GM18873 (cell line): ENCODE measurements at regions not wholly inside any gene's neighbourhood (a gene's known extent, or its start where the extent isn't known, plus 50 kb on each side); places are given as distances from the start of the nearest gene placed in this dataset.

Source experiments
- ATAC-seq: cut with Tn5 transposase; IDR thresholded peaks from one replicate; pipeline ENCODE4 v1.9.1; 2021; ENCODE audit warnings: mild to moderate bottlenecking, moderate library complexity, moderate number of reproducible peaks; ENCODE audit not compliant: unreplicated experiment, low FRiP score

DNA sequence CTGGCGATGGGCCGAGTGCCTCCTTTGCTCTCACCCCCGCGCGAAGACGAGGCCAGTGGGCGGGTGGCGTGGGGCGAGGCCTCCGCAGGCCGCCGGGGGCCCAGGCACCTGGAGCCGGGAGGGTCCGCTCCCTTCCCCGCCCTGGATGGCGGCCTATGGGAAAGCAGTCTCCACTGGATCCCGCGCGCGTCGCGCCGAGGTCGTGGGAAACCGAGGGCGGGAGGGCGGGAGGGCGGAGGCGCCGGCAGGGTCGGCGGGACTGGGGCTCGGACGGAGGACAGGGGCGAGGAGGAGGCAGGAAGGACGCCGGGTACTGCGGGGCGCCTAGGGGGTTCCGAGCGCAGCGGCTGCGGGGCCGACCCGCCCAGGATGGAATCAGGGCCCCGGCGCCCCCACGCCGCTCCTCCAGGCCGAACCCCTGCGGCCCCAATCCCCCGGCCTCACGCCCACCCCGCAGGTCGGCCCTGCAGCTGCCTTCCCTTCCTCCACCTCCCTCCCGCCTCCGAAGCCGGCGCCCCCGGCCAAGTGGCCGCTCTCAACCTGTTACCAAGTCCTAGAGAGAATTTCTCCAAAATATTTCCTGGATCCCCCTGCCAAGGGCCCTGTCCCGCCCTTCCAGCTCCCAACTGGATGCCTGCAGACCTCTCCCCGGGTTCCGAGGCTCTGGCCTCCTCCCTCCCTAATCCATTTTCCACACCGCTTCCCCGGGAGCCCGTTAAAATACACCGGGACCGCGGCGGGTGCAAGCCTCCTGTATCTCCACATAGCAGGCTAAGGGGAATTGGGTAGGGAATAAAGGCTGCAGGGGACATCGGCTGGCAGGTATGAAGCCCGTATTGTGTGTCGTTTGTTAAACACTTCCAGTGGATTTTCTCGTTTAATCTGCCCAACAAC lies 146.3 kb downstream of the ERCC6L2 start:
- no peak for ATAC-seq

DNA sequence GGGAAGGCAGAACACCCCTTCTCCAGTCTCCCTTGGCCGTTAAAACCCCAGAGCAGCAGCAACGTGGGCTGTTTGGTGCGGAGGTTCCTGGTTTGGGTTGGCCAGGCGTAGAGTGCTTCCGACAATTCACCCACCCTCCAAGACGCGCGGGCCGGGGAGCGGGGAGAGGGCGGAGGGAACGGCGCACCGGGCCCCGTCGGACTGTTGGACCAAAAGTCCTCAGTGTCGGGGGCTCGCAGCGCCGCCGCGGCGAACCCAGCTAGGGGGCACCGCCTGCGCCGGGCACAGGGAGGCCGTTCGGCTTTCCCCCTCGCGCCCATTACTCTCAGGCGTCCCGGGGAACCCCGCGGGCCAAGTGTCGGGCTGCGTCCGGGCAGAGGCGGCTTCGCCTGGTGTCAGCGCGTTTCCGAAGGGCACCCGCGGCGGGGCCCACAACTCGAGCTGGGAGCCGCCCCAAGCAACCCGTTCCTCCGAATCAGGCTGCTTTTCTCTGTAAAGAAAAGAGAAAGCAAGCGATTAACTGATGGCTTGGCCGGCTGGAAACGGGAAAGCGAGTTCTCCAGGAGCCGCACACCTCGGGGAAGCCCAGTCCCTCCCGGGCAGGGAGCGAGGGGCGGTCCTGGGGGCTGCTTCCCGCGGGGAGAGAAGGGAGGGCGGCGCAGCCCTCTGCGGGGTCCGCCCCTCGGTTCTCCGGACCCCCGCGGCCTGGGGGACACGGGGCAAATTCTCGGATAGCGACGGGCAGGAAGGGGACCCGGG lies 145.5 kb downstream of the ERCC6L2 start:
- ATAC-seq, result no peak

DNA sequence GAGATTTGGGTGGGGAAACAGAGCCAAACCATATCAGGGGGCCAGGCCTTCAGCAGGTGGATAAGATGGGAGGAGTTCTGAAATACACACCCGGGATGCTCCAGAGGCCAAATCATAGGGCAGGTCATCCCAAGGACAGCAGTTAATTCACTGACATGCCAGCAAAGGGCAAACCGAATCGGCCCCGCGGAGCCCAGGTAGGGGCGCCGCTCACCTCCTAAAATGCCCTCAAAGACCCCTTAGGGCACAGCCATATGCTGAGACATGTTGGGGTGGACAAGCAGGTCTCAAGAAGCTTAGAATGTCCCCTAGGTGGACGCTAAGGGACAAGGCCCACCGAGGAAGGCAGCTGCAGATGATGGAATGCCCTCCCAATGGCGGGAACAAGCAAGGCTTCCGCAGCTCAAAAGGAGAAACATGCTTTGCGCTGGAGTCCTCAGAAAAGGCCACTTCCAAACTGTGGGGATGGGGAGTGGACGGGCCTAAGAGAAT lies 144.9 kb downstream of the ERCC6L2 start:
- ATAC-seq, result no peak
